Esophagus squamous epithelium (tissue), 5 donors: ENCODE measurements at regions not wholly inside any gene's neighbourhood (a gene's known extent, or its start where the extent isn't known, plus 50 kb on each side); places are given as distances from the start of the nearest gene placed in this dataset.
A peak's percentile ranks its signal among the peaks of the same experiment; 100 is the strongest.

ENCODE experiments used
- DNase-seq: peaks from one replicate; lab custom pipeline; 2025; lab: John Stamatoyannopoulos, UW
- H3K27ac ChIP-seq, 4 donors: fragments of 200-600 bp; sonication (generic); one replicate each; pipeline ENCODE4 v1.5.1; 2016 to 2019; ENCODE audit warnings: mild to moderate bottlenecking in 1 of 4
- H3K27me3 ChIP-seq, 4 donors: fragments of 200-600 bp; sonication (generic); 1 replicate in 3 of 4; 2 replicates in 1 of 4; pipeline versions ENCODE4 v1.5.1 to v1.6.0; 2017 to 2021; ENCODE audit warnings: antibody characterized with exemption in 1 of 4
- H3K36me3 ChIP-seq, 3 donors: fragments of 200-600 bp; sonication (generic); one replicate each; pipeline ENCODE4 v1.5.1; 2016 to 2019
- H3K4me1 ChIP-seq, 3 donors: fragments of 200-600 bp; sonication (generic); one replicate each; pipeline ENCODE4 v1.5.1; 2017 to 2019
- H3K4me3 ChIP-seq, 4 donors: fragments of 200-600 bp; sonication (generic); 1 replicate in 3 of 4; 2 replicates in 1 of 4; pipeline ENCODE4 v1.5.1; 2016 to 2019; ENCODE audit warnings: mild to moderate bottlenecking in 2 of 4, moderate library complexity in 1 of 4
- H3K9me3 ChIP-seq, 3 donors: fragments of 200-600 bp; sonication (generic); one replicate each; pipeline ENCODE4 v1.5.1; 2016 to 2019
- CTCF ChIP-seq, 6 experiments: fragments of 450-650 bp in 4 of 6; fragments of 200-600 bp in 2 of 6; sonication (generic) in 2 of 6; IDR thresholded peaks; one replicate each; pipeline ENCODE4 v1.5.1; 2016 to 2019; ENCODE audit warnings: antibody characterized with exemption in 6 of 6, mild to moderate bottlenecking in 4 of 6, moderate library complexity in 4 of 6
- POLR2A ChIP-seq, 4 donors: fragments of 450-650 bp; IDR thresholded peaks; one replicate each; pipeline ENCODE4 v1.6.1; 2017; ENCODE audit warnings: antibody characterized with exemption in 4 of 4, mild to moderate bottlenecking in 4 of 4, moderate library complexity in 3 of 4
- WGBS, 2 donors: methylation state at CpG; one replicate each; pipeline ENCODE4 v1.1.5; 2018; 5-methylcytosine and 5-hydroxymethylcytosine counted together
- intact Hi-C: fragments of 100-400 bp; cut with DNase I; formaldehyde crosslinking; loops from one replicate; pipeline ENCODE4 v1.15.0; 2022
- donor health status: DM: yes; HTN: yes; CAD: no.

DNA sequence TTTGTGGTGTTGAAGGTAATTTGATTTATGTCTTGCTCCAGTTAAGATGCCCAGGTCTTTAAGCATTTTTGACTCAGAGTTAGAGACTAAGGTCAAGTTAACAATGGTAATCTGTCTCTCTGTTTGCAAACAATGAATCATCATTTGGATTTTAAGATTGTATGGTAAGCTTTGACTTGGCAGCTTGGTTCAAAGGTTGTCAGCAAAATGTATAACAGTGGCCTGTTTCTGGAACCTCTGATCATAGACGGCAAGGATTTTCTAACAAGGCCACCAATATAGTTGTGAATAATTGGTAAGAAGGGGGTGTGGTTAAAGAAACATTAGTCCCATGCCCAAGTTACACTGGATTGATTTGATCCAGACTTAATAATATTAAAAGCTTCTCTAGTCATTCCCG is 775.2 kb upstream of the GOLIM4 start:
- WGBS, 2 donors = 44 to 46% methylated on average over 2 of the region's 2 CpGs
- Histone ChIP-seq H3K4me3 (no peak overlapping the region), H3K4me1 (peaks cover 0 to 12% (median 0%) of the 10 kb centered on the region in 3 donors), H3K27me3 (no peaks in the 10 kb centered on the region), H3K36me3 (no peaks in the 10 kb centered on the region), H3K27ac (no peak overlapping the region), H3K9me3 (no peaks in the 10 kb centered on the region)
- DNase-seq = no peak
- no peak for TF ChIP-seq POLR2A (IDR thresholded peaks at IDR 0.05)
- no peak for TF ChIP-seq CTCF (IDR thresholded peaks at IDR 0.05)
- intact Hi-C loops = no loop called here

DNA sequence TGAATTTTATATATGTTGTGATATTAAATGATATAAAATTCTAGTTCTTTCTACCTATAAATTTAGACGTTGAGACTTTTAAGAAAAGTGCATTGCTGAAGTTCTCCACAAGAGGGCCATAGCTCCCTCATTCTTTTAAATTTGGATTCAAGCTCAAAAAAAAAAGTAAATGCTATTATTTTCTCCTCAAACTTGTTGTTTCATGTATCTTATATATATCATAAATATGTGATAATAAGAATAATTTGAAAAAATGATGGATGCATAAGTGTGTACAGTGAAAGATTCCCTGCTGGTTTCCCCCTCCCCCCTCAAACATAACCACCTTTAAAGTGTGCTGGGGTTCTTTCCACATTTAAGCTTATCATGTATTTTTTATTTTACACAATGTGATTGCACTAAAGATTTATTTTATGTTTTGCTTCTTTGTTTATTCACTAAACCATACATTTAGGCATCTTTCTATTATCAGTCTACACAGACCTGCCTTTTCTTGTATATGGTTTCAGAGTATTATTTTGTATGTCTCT is 769.4 kb upstream of the GOLIM4 start:
- Histone ChIP-seq H3K4me1 (no peaks in the 10 kb centered on the region), H3K36me3 (no peaks in the 10 kb centered on the region), H3K27me3 (no peaks in the 10 kb centered on the region), H3K9me3 (no peaks in the 10 kb centered on the region), H3K27ac (no peak overlapping the region), H3K4me3 (no peak overlapping the region)
- WGBS, 2 donors = 3 to 4% methylated on average over 1 of the region's 1 CpG
- intact Hi-C loops = no loop called here
- DNase-seq = no peak
- TF ChIP-seq CTCF (IDR thresholded peaks at IDR 0.05) (peak in 5 of 6 experiments; percentile 47 to 70 (median 60)), POLR2A (IDR thresholded peaks at IDR 0.05) (no peak)

- Histone ChIP-seq H3K27ac (no peak overlapping the region), H3K9me3 (no peaks in the 10 kb centered on the region), H3K36me3 (no peaks in the 10 kb centered on the region), H3K27me3 (no peaks in the 10 kb centered on the region), H3K4me3 (no peak overlapping the region), H3K4me1 (no peaks in the 10 kb centered on the region)
- 59 to 70% methylated on average over 14 of the region's 14 CpGs for WGBS, 2 donors
- intact Hi-C loops = no loop called here
- DNase-seq = no peak
- TF ChIP-seq CTCF (IDR thresholded peaks at IDR 0.05) (no peak), POLR2A (IDR thresholded peaks at IDR 0.05) (no peak)
Measured at GRCh38 chr3:168864107-168865021, 768.6 kb upstream of the GOLIM4 start.

GRCh38 chr3:168863561-168863960 is 767.8 kb upstream of the GOLIM4 start:
- Histone ChIP-seq H3K4me3 (no peak overlapping the region), H3K27ac (no peak overlapping the region), H3K4me1 (no peaks in the 10 kb centered on the region), H3K36me3 (no peaks in the 10 kb centered on the region), H3K9me3 (no peaks in the 10 kb centered on the region), H3K27me3 (no peaks in the 10 kb centered on the region)
- 66 to 70% methylated on average over 2 of the region's 2 CpGs for WGBS, 2 donors
- TF ChIP-seq CTCF (IDR thresholded peaks at IDR 0.05) = no peak
- TF ChIP-seq POLR2A (IDR thresholded peaks at IDR 0.05) = no peak
- DNase-seq = no peak
- intact Hi-C loops = no loop called here

DNA sequence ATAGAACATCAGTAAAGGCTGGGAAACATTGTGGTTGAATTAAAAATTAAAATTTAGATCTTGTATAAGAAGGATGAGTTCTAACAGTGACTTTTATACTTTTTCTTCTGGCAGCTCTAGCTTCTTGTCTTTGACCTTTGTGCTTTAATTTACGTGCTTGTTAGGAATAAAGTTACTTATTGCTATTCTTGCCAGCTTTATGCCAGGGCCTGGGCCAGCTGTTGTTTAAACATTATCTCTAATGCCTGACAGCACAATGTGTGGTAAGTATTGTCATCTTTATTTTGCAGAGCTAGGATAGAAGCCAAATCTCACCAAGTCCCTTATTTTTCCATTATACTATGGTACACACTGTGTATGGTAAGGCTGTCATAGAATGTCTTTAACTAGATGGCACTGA is 766.7 kb upstream of the GOLIM4 start:
- no peaks in the 10 kb centered on the region for H3K9me3 ChIP-seq
- no peak for TF ChIP-seq CTCF (IDR thresholded peaks at IDR 0.05)
- no peak for TF ChIP-seq POLR2A (IDR thresholded peaks at IDR 0.05)
- no peak overlapping the region for H3K27ac ChIP-seq
- no peaks in the 10 kb centered on the region for H3K36me3 ChIP-seq
- intact Hi-C loops = no loop called here
- no peaks in the 10 kb centered on the region for H3K4me1 ChIP-seq
- DNase-seq = no peak
- H3K27me3 ChIP-seq = no peaks in the 10 kb centered on the region
- H3K4me3 ChIP-seq = no peak overlapping the region
- 45 to 53% methylated on average over 1 of the region's 1 CpG for WGBS, 2 donors
